K562 (cell line): ENCODE measurements at regions not wholly inside any gene's neighbourhood (a gene's known extent, or its start where the extent isn't known, plus 50 kb on each side); places are given as distances from the start of the nearest gene placed in this dataset.

ENCODE experiments used
- ARHGAP35 ChIP-seq: fragments of 450-650 bp; IDR thresholded peaks from 2 replicates; pipeline ENCODE4 v1.6.1; 2018; ENCODE audit not compliant: partially characterized antibody
- BHLHE40 ChIP-seq: IDR thresholded peaks from 2 replicates; pipeline ENCODE4 v1.6.1; 2011; ENCODE audit warnings: low read length, improper control_type of control experiment
- DMBX1 ChIP-seq: fragments of 250-450 bp; sonication (Bioruptor Pico); IDR thresholded peaks from 2 replicates; pipeline ENCODE4 v1.8.0; 2022; ENCODE audit warnings: inconsistent platforms, mild to moderate bottlenecking, moderate library complexity, borderline replicate concordance
- E2F8 ChIP-seq: fragments of 450-650 bp; IDR thresholded peaks from 2 replicates; pipeline ENCODE4 v1.7.1; 2018; ENCODE audit warnings: mild to moderate bottlenecking, low read depth; ENCODE audit not compliant: partially characterized antibody
- ETV5 ChIP-seq: sonication (generic); formaldehyde crosslinking; IDR thresholded peaks from 2 replicates; pipeline ENCODE4 v1.4.0; 2020; ENCODE audit warnings: low read depth, mild to moderate bottlenecking, missing genetic modification reagents
- FOSL1 ChIP-seq: fragments of 200-800 bp; sonication (Bioruptor generic); conservative IDR thresholded peaks from 2 replicates; pipeline ENCODE4 v1.6.1; 2016; ENCODE audit warnings: missing genetic modification characterization, missing compliant biosample characterization
- FOXK2 ChIP-seq, 2 experiments: fragments of 450-650 bp; IDR thresholded peaks in 1 of 2; conservative IDR thresholded peaks in 1 of 2; 2 replicates each; pipeline ENCODE4 v1.6.1; 2016; ENCODE audit warnings: low read depth in 2 of 2, mild to moderate bottlenecking in 1 of 2
- GABPB2 ChIP-seq: fragments of 250-450 bp; sonication (Bioruptor Pico); conservative IDR thresholded peaks from 2 replicates; pipeline ENCODE4 v1.5.1; 2021; ENCODE audit warnings: mild to moderate bottlenecking
- HCFC1 ChIP-seq: IDR thresholded peaks from 2 replicates; pipeline ENCODE4 v1.6.1; 2012; ENCODE audit warnings: low read depth, low read length, improper control_type of control experiment
- JUN ChIP-seq, 2 experiments: sonication (generic) in 1 of 2; formaldehyde crosslinking in 1 of 2; IDR thresholded peaks; 2 replicates each; pipeline versions ENCODE4 v1.6.1 to v1.8.0; 2012 to 2022; ENCODE audit warnings: borderline replicate concordance in 2 of 2, mild to moderate bottlenecking in 2 of 2, improper control_type of control experiment in 1 of 2, low read depth in 1 of 2, low read length in 1 of 2, missing genetic modification reagents in 1 of 2
- KLF13 ChIP-seq: fragments of 450-650 bp; IDR thresholded peaks from 2 replicates; pipeline ENCODE4 v1.6.1; 2016; ENCODE audit warnings: missing genetic modification characterization, low read depth, mild to moderate bottlenecking, missing compliant biosample characterization, moderate library complexity, borderline replicate concordance
- KLF6 ChIP-seq: fragments of 250-450 bp; sonication (Bioruptor Pico); IDR thresholded peaks from 2 replicates; pipeline ENCODE4 v1.4.0; 2020; ENCODE audit warnings: mild to moderate bottlenecking, moderate library complexity, borderline replicate concordance
- L3MBTL2 ChIP-seq: fragments of 450-650 bp; IDR thresholded peaks from 2 replicates; pipeline ENCODE4 v1.6.1; 2016; ENCODE audit warnings: mild to moderate bottlenecking, moderate library complexity
- NFYB ChIP-seq: IDR thresholded peaks from 2 replicates; pipeline ENCODE4 v1.6.1; 2011; ENCODE audit warnings: mild to moderate bottlenecking, moderate library complexity; ENCODE audit not compliant: insufficient read length; ENCODE audit errors: extremely low read depth
- NRF1 ChIP-seq, 2 experiments: fragments of 450-650 bp; IDR thresholded peaks in 1 of 2; conservative IDR thresholded peaks in 1 of 2; 2 replicates each; pipeline ENCODE4 v1.6.1; 2014; ENCODE audit warnings: mild to moderate bottlenecking in 2 of 2
- SMAD4 ChIP-seq: fragments of 250-450 bp; sonication (Bioruptor Pico); conservative IDR thresholded peaks from 2 replicates; pipeline ENCODE4 v1.8.0; 2021; ENCODE audit warnings: inconsistent platforms, mild to moderate bottlenecking, moderate library complexity
- STAT5A ChIP-seq: IDR thresholded peaks from 2 replicates; pipeline ENCODE4 v1.6.1; 2012; ENCODE audit warnings: low read length, inconsistent platforms, borderline replicate concordance
- TBP ChIP-seq: optimal IDR thresholded peaks from 2 replicates; pipeline ENCODE3; 2011; ENCODE audit warnings: low read depth, low read length, improper control_type of control experiment
- THRA ChIP-seq: fragments of 450-650 bp; IDR thresholded peaks from 2 replicates; pipeline ENCODE4 v1.6.1; 2017; ENCODE audit warnings: mild to moderate bottlenecking, moderate library complexity
- ZKSCAN1 ChIP-seq: fragments of 150-350 bp; IDR thresholded peaks from 2 replicates; pipeline ENCODE4 v1.6.1; 2016; ENCODE audit warnings: low read depth, low read length
- TF ChIP-seq, protein P1 (sequence below): sonication (generic); formaldehyde crosslinking; IDR thresholded peaks from 2 replicates; pipeline ENCODE4 v1.8.1; 2023; ENCODE audit warnings: mild to moderate bottlenecking, missing genetic modification reagents

DNA sequence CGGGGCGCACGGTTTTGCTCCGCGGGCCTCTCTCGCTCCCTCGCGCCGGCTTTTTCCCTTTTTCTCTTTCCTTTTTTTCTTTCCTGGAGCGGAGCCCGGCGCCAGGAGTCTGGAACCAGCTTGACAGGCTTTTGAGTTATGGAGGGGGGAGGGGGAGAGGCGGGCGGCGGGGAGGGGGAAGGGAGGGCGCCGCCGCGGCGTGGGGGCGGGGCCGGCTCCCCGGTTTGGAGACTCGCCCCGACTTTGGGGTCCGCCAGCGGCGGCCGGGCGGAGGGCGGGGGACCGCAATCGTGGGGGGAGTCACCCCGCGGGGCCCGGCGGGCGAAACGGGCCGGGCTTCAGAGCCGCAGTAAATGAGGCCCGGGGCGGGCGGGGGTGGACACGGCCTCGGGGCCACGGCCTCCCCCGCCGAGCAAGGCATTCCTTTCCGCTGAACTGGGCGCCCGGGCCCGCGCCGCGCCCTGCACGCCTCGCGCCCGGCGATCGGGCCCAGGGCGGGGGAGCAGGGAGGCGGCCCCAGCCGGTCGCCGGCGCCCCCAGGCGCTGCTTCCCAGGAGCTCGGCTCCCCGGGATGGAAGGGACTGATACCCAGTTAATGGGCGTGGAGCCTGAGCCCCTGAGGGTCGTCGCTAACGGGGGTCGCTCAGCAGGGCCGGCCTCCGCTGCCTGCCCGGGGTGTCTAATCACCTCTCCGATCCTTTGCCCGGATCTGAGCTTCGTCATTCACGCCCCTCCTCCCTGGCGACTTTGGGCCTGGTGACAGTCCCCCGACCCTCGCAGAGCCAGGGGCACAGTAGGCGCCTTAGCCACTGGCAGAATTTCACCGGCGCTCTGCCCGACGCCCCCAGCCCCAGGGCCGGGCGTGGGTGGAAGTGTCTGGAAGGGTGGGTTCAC, 138.1 kb downstream of the C9orf50 start (continued):
- TF ChIP-seq ZKSCAN1 (0 out of 2 replicates have a peak, but pooled peaks have one; percentile 15), FOXK2 (conservative IDR thresholded peaks at IDR 0.05 in 1 of 2, IDR thresholded peaks at IDR 0.05 in 1 of 2; ENCODE audit: low read depth in 2 of 2) (no peak), BHLHE40 (peak; percentile 38; the same call in 1 of the 2 replicates), L3MBTL2 (peak; percentile 77), E2F8 (no peak), TBP (no peak), JUN (IDR thresholded peaks at IDR 0.05; ENCODE audit: borderline replicate concordance, low read depth, low read length) (no peak), JUN (CRISPR knock-in tag; IDR thresholded peaks at IDR 0.05; ENCODE audit: borderline replicate concordance) (no peak), SMAD4 (CRISPR knock-in tag) (peak; percentile 91), HCFC1 (no peak), THRA (no peak), GABPB2 (CRISPR knock-in tag) (no peak), KLF6 (CRISPR knock-in tag) (no peak), ETV5 (CRISPR knock-in tag) (0 out of 2 replicates have a peak, but pooled peaks have one; percentile 17), STAT5A (no peak), NRF1 (conservative IDR thresholded peaks at IDR 0.05 in 1 of 2, IDR thresholded peaks at IDR 0.05 in 1 of 2) (no peak; a peak in 1 of 4 replicates), NFYB (no peak), DMBX1 (CRISPR knock-in tag) (peak; percentile 74), FOSL1 (tag) (peak; percentile 66), ARHGAP35 (no peak), KLF13 (tag) (no peak)
- TF ChIP-seq, protein P1, sequence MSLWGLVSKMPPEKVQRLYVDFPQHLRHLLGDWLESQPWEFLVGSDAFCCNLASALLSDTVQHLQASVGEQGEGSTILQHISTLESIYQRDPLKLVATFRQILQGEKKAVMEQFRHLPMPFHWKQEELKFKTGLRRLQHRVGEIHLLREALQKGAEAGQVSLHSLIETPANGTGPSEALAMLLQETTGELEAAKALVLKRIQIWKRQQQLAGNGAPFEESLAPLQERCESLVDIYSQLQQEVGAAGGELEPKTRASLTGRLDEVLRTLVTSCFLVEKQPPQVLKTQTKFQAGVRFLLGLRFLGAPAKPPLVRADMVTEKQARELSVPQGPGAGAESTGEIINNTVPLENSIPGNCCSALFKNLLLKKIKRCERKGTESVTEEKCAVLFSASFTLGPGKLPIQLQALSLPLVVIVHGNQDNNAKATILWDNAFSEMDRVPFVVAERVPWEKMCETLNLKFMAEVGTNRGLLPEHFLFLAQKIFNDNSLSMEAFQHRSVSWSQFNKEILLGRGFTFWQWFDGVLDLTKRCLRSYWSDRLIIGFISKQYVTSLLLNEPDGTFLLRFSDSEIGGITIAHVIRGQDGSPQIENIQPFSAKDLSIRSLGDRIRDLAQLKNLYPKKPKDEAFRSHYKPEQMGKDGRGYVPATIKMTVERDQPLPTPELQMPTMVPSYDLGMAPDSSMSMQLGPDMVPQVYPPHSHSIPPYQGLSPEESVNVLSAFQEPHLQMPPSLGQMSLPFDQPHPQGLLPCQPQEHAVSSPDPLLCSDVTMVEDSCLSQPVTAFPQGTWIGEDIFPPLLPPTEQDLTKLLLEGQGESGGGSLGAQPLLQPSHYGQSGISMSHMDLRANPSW (CRISPR knock-in tag) = no peak
